ENCODE measurements at regions not wholly inside any gene's neighbourhood (a gene's known extent, or its start where the extent isn't known, plus 50 kb on each side); places are given as distances from the start of the nearest gene placed in this dataset.

- no peak for TF ChIP-seq CTCF (conservative IDR thresholded peaks at IDR 0.05; ENCODE audit: low read length)
- TF ChIP-seq EZH2phosphoT487 (IDR thresholded peaks at IDR 0.05; ENCODE audit: borderline replicate concordance, low read depth, low read length), result no peak
Measured at GRCh38 chr12:30859226-30859625, 67.3 kb upstream of the TSPAN11 start.
